ENCODE measurements at regions not wholly inside any gene's neighbourhood (a gene's known extent, or its start where the extent isn't known, plus 50 kb on each side); places are given as distances from the start of the nearest gene placed in this dataset.

GRCh38 chr10:124206616-124207015 lies 113.2 kb upstream of the CHST15 start:
- no peak for TF ChIP-seq CTCF (IDR thresholded peaks at IDR 0.05)

DNA sequence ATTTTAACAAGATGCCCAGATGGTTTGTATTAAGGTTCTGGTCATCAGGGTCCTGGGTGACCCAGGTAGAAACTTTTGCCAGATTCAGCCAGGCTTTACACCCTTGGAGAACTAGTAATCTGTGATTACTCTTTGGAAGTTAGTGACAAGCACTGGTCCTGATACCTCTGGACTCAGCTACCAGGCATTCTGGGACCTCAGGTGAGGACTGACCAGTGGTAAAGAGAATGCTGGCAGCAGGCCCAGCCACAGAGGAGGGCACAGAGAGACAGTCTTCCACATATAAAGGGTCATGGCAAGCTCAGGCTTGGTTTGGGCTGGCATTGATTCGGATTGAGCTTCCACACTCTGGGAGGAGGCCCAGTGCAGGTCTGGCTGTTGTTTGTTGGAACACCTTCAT lies 112.0 kb upstream of the CHST15 start:
- no peak for TF ChIP-seq CTCF (IDR thresholded peaks at IDR 0.05)

DNA sequence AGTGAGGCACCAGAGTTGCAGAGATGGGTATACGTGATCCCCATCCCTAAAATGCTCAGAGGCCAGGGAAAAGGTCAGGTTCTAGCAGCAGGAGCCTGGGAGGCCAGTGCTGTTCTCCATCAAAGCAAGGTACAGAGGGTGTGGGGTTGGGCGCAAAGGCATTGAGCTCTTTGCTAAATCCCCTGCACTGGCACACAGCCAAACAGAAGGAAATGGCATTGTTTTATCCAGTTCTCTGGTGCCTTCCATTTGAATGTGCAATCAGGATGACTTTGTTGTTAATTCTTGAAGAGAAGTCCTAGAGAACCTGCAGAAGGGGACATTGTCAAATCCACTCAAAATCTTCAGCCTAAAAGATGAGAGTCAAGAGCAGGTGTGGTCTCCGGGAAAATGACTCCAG lies 111.3 kb upstream of the CHST15 start:
- TF ChIP-seq CTCF (IDR thresholded peaks at IDR 0.05), result no peak

DNA sequence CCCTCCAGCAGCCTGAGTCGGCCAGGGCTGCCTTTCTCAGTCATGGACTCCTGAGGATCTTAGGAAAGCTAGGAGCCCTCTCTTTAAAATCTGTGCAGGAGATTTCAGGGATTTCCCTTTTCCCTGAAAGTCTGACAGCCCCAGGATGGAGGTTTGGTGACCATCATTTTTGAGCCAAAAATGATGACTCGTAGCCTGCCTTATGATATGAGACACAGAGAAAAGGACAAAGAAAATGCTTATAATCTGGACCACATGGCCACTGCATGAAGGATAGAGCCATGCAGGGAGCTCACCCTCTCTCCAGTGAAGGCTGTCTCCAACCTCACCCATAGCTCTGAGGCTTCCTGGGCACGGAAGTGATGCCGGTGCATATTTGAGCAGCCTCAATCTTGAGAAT lies 106.6 kb upstream of the CHST15 start:
- TF ChIP-seq CTCF (IDR thresholded peaks at IDR 0.05), result no peak

DNA sequence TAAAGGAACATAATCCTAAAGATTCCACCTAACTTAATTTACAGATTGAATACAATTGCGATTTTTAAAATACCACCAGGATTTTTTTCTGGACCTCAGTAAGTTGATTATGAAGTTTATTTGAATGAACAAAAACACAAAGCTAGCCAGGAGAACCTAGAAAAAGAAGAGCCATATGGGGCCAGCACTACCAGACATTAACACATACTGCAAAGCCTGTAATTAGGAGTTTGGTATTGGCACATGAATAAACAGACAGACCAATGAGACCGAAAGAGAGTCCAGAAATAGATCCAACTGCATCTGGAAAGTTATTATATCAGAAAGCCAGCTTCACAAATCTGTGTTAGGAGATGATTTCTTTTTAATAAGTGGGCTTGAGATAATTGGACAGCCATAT lies 105.5 kb upstream of the CHST15 start:
- TF ChIP-seq CTCF (IDR thresholded peaks at IDR 0.05), result no peak

GRCh38 chr10:124198125-124198501 lies 104.7 kb upstream of the CHST15 start:
- no peak for TF ChIP-seq CTCF (IDR thresholded peaks at IDR 0.05)

- no peak for TF ChIP-seq CTCF (IDR thresholded peaks at IDR 0.05)
Observed at GRCh38 chr10:124197371-124198124, 104.2 kb upstream of the CHST15 start.

GRCh38 chr10:124196659-124197058 lies 103.3 kb upstream of the CHST15 start:
- no peak for TF ChIP-seq CTCF (IDR thresholded peaks at IDR 0.05)
